ENCODE measurements at regions not wholly inside any gene's neighbourhood (a gene's known extent, or its start where the extent isn't known, plus 50 kb on each side); places are given as distances from the start of the nearest gene placed in this dataset.

DNA sequence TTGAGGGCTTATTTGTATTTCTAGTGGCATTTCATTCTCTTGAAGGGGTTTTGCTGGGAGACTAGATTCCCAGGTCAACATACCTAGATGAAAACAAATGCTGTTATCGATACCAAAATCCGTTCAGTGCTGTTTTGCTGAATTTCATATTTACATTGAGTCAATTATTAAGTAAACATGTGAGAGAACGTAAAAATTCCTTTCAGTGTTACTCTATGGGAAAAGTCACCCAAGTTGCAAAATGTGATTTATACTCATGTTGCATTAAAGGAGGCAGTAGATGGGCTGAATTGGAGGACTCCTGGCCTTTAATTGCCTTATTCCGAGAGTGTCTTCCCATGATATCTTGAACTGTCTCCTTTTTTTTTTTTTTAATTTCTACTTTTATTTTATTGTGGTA, 1011.3 kb upstream of the NR2F2 start:
- TF ChIP-seq, protein P1, sequence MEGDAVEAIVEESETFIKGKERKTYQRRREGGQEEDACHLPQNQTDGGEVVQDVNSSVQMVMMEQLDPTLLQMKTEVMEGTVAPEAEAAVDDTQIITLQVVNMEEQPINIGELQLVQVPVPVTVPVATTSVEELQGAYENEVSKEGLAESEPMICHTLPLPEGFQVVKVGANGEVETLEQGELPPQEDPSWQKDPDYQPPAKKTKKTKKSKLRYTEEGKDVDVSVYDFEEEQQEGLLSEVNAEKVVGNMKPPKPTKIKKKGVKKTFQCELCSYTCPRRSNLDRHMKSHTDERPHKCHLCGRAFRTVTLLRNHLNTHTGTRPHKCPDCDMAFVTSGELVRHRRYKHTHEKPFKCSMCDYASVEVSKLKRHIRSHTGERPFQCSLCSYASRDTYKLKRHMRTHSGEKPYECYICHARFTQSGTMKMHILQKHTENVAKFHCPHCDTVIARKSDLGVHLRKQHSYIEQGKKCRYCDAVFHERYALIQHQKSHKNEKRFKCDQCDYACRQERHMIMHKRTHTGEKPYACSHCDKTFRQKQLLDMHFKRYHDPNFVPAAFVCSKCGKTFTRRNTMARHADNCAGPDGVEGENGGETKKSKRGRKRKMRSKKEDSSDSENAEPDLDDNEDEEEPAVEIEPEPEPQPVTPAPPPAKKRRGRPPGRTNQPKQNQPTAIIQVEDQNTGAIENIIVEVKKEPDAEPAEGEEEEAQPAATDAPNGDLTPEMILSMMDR (IDR thresholded peaks at IDR 0.05; ENCODE audit: extremely low read depth, insufficient read depth, missing control alignments): no peak
- in situ Hi-C loops (cut with MboI; ENCODE audit: low pct_unique_long_range_greater_than_20kb, low sequenced_read_pairs, unreplicated experiment): no loop called here
- no peak for DNase-seq (ENCODE audit: low spot score)

DNA sequence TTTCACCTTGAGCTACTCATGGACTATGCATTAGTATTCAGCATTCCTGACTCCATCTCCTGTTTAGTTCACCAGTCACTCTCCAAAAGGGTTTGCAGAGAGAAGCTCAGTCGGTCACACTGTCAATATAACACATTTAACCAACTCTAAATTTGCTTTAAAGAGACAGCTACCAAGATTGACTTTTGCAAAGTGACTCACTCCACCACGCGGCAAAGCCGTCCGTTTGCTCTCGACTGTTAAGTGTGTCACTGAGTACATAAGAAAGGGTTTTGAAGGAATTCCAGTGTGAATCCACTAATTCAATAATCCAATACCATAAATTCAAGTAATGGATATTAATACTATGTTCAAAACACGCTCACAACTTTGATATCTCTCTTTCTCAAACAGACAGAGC, 1006.7 kb upstream of the NR2F2 start:
- TF ChIP-seq, protein P1 (IDR thresholded peaks at IDR 0.05; ENCODE audit: extremely low read depth, insufficient read depth, missing control alignments): no peak
- no peak for DNase-seq (ENCODE audit: low spot score)
- in situ Hi-C loops (cut with MboI; ENCODE audit: low pct_unique_long_range_greater_than_20kb, low sequenced_read_pairs, unreplicated experiment): no loop called here

DNA sequence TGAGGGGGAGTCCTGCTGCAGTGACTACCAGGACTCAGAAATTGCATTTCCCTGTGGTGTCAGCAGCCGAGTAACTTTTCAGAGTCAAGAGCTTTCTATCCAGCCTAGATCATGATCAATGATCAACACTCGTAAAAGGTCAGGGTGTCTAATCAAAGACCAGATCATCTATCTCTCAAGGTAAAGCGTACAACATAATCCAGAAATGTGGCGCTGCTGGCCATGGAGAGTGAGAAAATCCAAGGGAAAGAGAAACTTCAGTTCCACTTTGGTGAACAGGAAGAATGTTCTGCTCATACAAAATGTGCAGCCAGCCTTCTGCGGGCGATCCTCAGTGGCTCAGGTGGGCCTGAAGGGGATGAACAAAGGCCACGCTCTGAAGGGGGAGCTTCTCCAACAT, 1005.8 kb upstream of the NR2F2 start:
- no peak for DNase-seq (ENCODE audit: low spot score)
- TF ChIP-seq, protein P1 (IDR thresholded peaks at IDR 0.05; ENCODE audit: extremely low read depth, insufficient read depth, missing control alignments): no peak
- in situ Hi-C loops (cut with MboI; ENCODE audit: low pct_unique_long_range_greater_than_20kb, low sequenced_read_pairs, unreplicated experiment): no loop called here

DNA sequence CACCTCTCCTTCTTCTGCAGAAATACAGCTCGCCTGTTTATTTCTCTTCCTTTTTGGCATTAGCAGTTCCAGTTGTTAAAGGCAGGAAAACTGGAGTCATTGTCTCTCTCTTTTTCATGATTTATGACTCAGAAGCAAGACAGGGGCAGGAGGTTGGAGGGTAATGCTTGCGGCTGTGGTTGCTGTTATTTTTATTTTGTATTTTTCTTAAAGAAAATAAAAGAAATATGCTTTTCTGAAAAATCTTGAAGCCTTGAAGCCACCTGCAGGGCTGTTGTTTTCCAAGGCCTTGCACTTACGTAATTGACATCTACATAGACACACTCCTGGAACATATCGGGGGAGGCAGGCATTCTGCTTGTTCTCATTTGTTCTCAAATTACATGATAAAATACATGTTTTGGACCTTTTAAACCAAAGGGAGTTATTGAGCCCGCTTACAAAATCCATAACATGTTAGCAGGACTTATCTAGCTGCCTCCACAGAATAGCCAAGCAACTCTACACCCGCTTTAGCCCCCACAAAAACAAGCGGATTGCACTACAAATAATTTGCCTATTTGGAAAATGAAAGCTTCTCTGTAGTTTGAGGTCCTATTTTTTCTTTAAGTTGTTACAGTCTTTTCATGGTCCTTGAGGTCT, 1004.6 kb upstream of the NR2F2 start:
- in situ Hi-C loops (cut with MboI; ENCODE audit: low pct_unique_long_range_greater_than_20kb, low sequenced_read_pairs, unreplicated experiment): no loop called here
- DNase-seq (ENCODE audit: low spot score): no peak
- TF ChIP-seq, protein P1 (IDR thresholded peaks at IDR 0.05; ENCODE audit: extremely low read depth, insufficient read depth, missing control alignments): no peak

DNA sequence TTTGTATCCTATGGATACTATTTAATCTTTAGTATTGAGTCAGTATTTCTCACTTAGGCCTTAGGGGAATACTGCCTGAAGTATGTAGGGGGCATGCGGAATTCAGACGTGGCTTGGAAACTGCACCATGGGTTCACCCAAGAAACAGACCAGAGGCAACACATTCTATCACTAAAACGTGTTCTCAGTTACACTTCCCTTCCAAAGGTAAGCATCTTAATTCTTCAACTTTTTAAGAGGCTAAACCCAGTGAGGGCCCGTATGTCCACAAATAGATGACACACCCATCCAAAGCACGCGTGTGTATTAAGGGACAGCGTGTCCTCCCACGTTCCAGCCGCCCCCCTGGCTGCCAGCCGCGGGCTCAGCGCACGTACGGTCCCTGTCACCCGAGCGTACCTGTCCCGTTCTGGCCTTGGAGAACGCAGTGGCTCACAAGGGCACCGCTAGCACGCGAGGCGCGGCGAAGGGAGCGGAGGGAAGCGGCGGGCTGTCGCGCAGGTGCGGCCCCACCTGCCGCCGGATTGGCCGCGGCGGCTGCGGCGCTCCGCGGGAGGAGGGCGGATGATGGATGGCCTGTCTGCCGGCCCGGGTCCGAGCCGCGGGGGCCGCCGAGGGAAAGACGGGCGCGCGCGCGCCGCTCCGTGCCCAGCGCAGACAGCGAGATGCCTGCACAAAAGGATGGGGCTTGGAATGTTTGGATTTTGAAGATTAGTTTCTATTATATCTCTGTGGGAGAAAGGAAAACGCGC, 1003.9 kb upstream of the NR2F2 start:
- TF ChIP-seq, protein P1 (IDR thresholded peaks at IDR 0.05; ENCODE audit: extremely low read depth, insufficient read depth, missing control alignments): no peak
- no peak for DNase-seq (ENCODE audit: low spot score)
- in situ Hi-C loops (cut with MboI; ENCODE audit: low pct_unique_long_range_greater_than_20kb, low sequenced_read_pairs, unreplicated experiment): no loop called here

DNA sequence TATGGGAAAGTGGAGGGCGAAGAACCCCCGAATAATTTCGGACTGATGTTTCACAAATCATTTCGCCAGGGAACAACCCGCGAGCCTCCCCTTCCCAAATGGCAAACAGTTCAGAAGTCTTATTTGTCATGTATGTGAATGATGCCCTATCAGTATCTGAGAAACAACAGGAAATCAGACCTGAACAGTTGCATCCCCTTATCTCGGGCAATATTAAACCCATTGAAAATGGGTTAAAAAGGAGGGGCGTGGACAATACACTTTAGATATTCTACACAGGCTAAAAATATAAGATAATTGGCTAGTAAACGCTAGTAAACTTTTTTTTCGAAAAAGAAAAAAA, 1003.3 kb upstream of the NR2F2 start:
- TF ChIP-seq, protein P1 (IDR thresholded peaks at IDR 0.05; ENCODE audit: extremely low read depth, insufficient read depth, missing control alignments): no peak
- in situ Hi-C loops (cut with MboI; ENCODE audit: low pct_unique_long_range_greater_than_20kb, low sequenced_read_pairs, unreplicated experiment): no loop called here
- DNase-seq (ENCODE audit: low spot score): no peak
